ENCODE measurements at regions not wholly inside any gene's neighbourhood (a gene's known extent, or its start where the extent isn't known, plus 50 kb on each side); places are given as distances from the start of the nearest gene placed in this dataset.

DNA sequence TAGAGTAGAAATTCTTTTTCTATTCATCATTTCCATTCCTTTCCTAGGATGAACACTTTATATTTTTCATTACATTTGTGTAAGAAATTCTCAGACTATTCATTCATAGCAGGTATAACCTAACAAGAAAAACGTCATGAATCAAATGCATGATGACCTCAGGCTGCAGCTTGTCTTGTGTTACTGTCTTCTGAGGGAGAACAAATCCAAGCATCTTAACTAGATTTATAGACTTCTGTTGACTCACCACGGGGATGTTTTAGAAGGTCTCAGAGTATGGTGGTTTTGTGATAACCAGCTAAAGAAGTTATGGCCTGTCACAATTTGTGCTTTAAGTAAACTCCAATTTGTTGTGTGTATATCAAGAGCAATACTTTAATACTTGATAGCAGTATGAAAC, 102.7 kb downstream of the ANKRD7 start:
- TF ChIP-seq CTCF (IDR thresholded peaks at IDR 0.05; ENCODE audit: low read depth, low read length, poor library complexity, severe bottlenecking): no peak
- no peak for TF ChIP-seq EZH2phosphoT487 (IDR thresholded peaks at IDR 0.05; ENCODE audit: borderline replicate concordance, low read length)

All from DOHH2 (cell line).